Stimulated activated naive CD4-positive, alpha-beta T cell (primary cell): ENCODE measurements at regions not wholly inside any gene's neighbourhood (a gene's known extent, or its start where the extent isn't known, plus 50 kb on each side); places are given as distances from the start of the nearest gene placed in this dataset.

Experiments used
- DNase-seq, 6 experiments: peaks; one replicate each; lab custom pipeline; 2025; lab: John Stamatoyannopoulos, UW

DNA sequence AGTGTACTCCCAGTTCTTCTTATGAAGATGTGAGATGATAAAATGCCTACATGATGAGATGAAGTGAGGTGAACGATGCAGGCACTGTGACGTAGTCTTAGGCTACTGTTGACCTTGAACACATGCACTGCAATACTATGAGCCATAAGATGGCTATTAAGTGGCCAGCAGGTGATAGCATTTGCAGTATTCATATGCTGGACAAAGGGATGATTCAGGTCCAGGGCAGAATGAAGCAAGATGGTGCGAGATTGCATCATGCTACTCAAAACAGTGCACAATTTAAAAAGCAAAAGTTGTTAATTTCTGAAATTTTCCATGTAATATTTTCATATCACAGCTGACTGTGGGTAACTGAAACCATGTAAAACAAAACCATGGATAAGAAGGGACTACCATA lies 781.4 kb downstream of the PCDH18 start:
- DNase-seq, result no peak

GRCh38 chr4:136749989-136750388 lies 782.3 kb downstream of the PCDH18 start:
- DNase-seq, result no peak

- no peak for DNase-seq
These were observed 783.5 kb downstream of the PCDH18 start for GRCh38 chr4:136748773-136749172.

DNA sequence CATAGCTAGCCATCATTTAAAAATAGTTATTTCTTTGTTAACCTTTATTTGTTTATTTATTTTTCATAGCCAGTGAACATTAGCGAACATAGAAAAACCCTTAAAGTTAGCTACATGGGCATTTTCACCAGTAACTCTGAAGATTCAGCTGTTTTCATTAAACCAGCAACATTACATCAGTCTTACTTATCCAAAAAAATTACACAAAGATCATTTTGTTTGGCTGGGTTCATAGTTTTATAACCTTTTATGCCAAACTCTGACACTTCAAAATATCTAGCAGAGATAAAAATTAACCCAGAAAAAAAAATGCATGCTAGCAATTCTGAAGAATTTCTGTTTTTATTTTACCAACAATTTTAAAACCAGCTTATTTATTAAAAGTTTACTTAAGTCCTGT lies 784.1 kb downstream of the PCDH18 start:
- DNase-seq, result no peak

DNA sequence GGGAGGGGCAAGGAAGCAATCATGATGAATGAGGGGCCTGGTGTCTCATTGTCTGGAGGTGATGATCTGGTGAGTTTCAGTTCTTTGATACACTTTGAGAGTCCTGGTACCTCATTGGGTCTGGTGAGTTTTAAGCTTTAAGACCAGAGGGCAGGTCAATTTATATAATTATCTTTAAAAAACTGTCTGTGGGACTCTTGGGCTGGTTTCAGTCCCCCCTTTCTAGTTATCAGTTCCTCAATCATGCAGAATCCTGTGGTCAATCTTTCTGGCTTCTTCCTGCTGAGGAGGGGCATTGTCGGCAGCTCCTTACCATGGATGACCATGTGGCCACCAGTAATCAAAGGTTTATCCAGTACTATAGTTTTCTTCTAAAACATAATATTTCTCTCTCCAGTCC lies 789.1 kb downstream of the PCDH18 start:
- no peak for DNase-seq

- no peak for DNase-seq
These were observed 790.0 kb downstream of the PCDH18 start for GRCh38 chr4:136742333-136742732.

DNA sequence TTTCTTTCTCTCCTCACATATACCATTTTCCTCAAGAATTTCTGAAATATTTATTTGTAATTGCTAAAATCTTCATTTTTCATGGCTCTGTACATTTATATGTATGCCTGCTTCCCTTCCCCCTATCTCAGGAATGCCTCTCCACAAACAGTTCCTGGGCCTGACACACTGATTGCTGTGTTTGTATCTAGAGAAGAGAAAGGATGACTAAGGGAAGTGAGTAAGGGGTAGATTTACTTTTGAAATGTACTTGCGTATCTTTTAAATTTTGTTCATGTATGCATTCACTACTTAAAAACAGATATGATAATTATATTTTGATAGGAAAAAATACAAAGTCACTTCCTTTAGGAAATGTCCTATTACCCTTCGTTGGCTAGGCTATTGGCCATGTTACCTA lies 790.8 kb downstream of the PCDH18 start:
- no peak for DNase-seq

- DNase-seq, result no peak
These were observed 792.0 kb downstream of the PCDH18 start for GRCh38 chr4:136740326-136740725.

GRCh38 chr4:136737066-136737465 lies 795.2 kb downstream of the PCDH18 start:
- no peak for DNase-seq

DNA sequence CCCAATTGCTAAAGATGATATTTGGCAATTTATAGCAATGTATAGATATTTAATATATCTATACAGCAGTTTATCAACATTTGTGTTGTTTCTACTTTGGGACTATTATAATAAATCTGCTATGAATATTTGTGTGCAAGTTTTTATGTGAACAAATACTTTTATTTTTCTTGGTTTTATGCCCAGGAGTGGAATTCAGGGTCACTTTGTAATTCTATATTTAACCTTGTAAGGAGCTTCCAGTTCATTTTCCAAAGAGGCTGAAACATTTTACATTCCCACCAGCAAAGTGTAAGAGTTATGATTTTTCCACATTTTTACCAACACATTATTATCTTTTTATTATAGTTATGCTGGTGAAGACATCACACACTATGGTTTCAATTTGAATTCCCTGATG lies 801.3 kb downstream of the PCDH18 start:
- no peak for DNase-seq

GRCh38 chr4:136725286-136726081 lies 806.8 kb downstream of the PCDH18 start:
- no peak for DNase-seq

GRCh38 chr4:136713140-136713539 lies 819.2 kb downstream of the PCDH18 start:
- no peak for DNase-seq

GRCh38 chr4:136709897-136710296 lies 822.4 kb downstream of the PCDH18 start:
- no peak for DNase-seq

DNA sequence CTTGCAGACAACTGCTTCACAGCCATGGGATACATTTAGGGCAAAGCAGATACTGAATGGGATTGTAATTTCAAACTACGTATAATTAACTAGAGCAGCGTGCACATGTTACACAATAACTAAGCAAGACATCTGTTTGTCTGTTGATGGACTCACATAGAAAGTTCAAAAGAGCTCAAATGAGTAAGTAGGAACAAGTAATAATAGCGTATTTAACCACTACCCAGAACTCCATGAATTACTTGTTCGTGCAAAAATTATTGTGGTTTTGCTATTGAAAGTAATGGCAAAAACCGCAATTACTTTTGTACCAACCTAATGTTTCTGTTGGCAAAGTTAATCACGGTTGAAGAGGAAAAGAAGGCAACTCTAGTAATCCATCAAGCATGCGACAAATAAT lies 825.4 kb downstream of the PCDH18 start:
- DNase-seq, result no peak

GRCh38 chr4:136699905-136700304 lies 832.4 kb downstream of the PCDH18 start:
- DNase-seq, result no peak

DNA sequence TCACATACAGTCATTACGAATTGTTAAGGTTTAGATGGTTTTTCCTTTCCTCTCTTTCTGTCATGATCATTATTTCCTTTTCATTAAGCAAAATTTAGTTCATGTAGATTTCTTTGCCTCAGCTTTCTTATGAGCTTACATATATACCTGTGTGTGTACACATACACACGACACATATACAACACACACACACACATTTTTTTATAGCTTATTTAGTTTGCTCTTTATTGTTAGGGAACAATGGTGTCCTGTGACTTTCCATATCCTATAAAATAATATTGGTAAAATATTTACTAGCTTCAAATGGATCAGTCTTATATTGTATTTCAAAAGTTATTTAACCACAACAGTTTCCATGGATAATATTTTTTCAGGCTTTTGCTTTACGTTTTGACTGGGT lies 840.7 kb downstream of the PCDH18 start:
- no peak for DNase-seq

GRCh38 chr4:136690360-136690759 lies 841.9 kb downstream of the PCDH18 start:
- no peak for DNase-seq

DNA sequence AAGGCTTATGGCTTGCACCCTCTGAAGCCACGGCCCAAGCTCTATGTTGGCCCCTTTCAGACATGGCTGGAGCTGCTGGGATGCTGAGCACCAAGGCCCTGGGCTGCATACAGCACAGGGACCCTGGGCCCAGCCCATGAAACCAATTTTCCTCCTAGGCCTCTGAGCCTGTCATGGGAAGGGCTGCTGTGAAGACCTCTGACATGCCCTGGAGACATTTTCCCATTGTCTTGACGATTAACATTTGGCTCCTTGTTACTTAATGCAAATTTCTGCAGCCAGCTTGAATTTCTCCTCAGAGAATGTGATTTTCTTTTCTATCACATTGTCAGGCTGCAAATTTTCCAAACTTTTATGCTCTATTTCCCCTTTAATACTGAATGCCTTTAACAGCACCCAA lies 844.7 kb downstream of the PCDH18 start:
- no peak for DNase-seq

DNA sequence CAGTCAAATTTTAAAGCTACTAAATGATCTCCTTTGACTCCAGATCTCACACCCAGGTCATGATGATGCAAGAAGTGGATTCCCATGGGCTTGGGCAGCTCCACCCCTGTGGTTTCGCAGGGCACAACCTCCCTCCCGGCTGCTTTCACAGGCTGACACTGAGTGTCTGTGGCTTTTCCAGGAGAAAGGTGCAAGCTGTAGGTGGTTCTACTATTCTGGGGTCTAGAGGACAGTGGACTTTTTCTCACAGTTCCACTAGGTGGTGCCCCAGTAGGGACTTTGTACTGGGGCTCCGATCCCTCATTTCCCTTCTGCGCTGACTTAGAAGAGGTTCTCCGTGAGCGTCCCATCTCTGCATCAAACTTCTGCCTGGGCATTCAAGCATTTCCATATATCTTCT lies 845.2 kb downstream of the PCDH18 start:
- DNase-seq, result no peak

DNA sequence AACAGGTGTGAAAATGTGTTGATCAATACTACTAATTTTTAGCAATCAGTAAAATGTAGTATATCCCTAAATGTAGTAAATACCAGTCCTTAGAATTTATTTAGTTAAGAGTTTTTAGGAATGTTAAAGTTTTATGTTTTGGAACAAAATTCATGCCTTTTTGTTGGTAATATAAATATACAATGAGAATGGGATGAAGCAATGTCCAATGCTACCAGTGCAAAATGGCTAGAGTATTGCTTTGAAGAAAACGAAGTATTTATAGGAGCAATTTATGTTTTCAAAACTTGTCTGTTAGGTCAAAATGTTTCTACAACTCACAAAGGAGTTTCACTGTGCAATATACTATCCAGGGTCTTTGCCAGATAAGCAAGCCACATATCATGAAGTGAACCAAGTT lies 851.5 kb downstream of the PCDH18 start:
- no peak for DNase-seq

DNA sequence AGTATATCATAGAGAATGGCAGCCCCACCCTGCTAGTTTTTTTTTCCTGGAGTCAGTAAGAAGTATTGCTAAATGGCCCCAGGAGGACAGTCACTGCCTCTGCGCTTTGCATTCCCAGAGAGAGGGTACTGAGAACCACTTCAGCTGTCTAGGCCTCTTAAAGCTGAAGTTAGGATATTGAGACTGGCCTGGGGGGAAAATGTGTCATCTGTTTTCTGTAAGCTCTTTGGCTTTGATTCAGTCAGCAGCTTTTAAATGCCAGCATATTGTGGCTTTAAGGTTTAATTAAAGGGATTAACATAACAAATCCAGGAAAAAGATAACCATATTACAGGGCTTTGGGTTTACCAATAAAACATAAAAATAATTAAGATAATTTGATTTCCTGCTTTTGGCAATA lies 852.0 kb downstream of the PCDH18 start:
- DNase-seq, result no peak

DNA sequence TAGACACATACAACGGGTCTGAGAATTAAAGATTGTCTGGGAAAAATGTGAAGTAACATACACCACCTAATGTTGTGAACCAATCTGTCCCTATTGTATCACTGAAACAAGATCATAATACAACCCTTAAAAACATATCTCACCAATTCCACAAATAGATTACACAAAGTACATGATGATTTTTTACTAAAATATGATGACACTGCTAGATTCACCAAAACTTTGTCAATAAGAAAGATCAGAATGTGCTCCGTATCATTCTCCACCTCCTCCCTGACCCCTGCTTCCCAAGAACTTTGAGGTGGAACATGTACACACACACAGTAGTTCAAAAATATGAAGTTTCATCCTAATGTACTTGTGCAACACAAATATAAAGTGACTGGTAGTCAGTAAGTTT lies 862.0 kb downstream of the PCDH18 start:
- DNase-seq, result no peak

- DNase-seq, result no peak
These were observed 867.3 kb downstream of the PCDH18 start for GRCh38 chr4:136664988-136665387.

- no peak for DNase-seq
These were observed 869.8 kb downstream of the PCDH18 start for GRCh38 chr4:136662539-136662938.
